HG02610 (cell line): ENCODE measurements at regions not wholly inside any gene's neighbourhood (a gene's known extent, or its start where the extent isn't known, plus 50 kb on each side); places are given as distances from the start of the nearest gene placed in this dataset.

Experiments used
- ATAC-seq: cut with Tn5 transposase; IDR thresholded peaks from one replicate; pipeline ENCODE4 v1.9.1; 2021; ENCODE audit warnings: mild to moderate bottlenecking, moderate library complexity; ENCODE audit not compliant: unreplicated experiment

DNA sequence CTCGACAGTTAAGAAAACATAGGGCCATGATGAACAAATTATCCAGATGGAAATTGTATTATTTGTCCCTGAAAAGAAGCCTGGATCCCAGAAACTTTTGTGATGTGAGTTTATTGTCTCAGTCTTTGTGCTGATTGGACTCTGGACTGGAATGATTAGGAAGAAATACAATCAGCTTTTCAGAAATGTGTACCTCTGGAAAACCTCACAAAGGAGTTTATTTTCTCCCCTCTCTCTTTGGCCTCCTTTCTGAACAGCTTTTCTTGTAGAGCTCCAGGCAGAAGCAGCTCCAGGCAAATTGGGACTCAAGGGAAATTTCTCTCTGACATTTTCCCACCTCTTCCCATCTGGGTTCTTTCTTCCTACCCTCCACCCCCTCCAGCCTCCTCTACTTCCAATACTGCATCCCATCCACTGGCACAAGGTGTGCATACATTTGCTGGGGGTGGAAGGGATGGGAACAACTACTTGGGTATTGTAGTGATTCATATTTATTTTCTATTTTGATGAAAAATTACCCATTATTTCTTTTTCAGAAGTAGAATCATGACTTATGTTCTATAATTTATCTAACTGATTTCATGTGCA, 119.7 kb downstream of the CD47 start:
- no peak for ATAC-seq

DNA sequence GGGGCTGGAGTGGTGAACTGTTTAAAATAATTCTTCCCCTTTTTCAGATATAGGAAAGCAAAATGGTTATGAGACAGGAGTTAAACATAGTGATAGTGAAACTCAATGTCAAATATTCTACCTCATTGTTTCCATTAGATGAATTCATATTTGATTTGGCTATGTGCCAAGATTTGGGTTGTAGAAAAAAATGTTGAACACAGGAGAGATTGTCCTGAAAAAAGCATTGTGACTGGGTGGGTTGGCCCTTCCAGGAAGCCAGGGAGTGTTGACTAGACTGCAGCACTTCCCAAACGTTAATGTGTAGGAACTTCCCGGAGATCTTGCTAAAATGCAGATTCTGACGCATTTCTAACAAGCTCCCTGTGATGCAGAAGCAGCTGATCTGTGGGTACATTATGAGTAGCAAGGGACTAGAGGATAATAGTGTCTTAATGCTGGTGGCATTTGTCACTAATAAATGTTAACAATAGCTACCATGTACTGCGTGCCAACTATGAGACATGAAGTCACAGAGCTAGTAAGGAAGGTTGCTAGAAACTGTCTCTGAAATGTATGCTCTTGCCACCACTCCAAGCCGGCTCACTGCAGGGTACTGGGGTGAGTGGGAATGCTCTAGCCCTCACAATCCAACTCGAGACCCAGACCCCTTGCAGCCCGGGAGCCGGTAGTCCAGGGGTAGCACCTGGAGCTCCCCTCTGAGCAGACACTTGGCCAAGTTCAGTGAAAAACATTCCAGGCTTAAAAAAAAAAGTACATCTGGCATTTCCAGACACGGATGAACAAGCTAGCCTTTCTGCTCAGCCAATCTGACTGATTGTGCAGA, 120.6 kb downstream of the CD47 start:
- ATAC-seq = no peak

DNA sequence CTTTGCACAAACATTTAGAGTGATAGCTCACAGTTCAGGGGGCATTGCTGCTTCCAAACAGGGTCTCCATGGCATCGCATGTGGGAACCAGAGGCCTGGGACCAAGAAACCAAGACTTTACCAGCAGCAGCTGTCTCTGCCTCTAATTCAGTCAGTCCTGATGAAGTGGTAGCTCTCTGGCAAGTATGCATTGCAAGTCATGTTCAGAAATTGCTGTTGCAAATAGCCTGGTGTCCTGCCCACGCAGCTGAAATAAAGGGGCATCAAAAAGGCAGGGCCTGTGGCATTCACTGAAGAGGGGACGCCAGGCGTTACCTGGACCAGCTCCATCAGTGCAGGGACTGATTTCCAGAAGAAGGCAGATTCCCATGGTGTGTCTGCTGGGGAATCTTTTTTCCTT, 121.3 kb downstream of the CD47 start:
- ATAC-seq = no peak

DNA sequence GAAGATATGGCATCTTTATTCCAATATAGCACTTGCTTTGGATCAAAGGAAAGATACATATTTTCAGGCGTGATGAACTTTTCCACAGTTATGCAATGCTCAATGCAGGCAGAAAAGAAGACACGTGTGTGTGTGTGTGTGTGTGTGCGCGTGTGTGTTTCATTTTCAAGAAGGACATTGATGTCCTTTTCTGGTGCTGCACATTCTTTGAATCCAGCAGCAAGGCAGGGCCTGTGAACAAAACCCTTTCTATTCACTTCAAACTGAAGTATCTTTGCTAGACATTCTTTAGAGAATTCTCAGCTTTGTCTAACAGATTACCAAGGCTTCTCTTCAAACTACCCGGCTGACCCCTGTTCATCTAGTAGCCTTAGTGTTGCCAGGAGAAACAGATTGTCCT, 124.6 kb downstream of the CD47 start:
- no peak for ATAC-seq

DNA sequence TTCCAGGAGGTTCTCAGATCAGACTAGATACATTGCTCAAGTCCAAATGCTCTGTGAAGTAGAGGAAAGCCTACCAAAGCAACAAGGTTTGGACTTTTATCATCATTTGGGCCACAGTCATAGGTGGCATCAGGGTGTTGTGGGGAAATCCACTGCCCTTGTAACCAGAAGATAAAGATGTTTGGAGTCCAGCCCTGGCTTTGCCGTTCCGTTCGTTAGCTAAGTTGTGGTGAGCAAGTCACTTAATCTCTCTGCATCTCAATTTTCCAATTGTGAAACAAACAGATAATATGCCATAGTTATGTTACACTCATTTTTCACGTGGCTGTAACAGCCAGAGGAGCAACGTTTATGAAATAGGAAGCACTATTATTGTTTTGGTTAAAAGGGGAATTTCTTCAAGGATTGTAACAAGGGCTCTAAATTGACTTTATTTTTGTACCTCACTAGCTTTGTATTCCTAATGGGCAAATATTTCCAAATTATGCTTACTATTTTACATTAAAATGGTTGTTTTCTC, 125.6 kb downstream of the CD47 start:
- no peak for ATAC-seq

DNA sequence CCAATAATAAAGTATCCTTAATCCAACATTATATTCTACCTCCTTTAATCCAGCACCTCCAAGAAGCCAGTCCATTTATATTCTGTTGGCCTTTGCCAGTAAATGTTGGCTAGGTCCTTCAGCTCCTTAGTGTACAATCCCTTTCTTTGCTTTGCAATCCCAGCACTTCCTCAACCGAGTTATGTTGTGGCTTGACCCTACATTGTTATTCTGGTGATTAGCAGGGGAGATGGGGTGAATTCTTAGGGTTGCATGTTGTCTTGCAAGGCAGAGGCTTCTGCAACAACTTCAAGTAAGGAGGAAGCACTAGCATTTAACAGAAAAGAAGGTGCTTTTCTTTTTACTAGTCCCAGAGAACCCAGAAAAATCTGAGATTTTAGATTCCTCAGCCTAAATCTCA, 127.2 kb downstream of the CD47 start:
- ATAC-seq = no peak

DNA sequence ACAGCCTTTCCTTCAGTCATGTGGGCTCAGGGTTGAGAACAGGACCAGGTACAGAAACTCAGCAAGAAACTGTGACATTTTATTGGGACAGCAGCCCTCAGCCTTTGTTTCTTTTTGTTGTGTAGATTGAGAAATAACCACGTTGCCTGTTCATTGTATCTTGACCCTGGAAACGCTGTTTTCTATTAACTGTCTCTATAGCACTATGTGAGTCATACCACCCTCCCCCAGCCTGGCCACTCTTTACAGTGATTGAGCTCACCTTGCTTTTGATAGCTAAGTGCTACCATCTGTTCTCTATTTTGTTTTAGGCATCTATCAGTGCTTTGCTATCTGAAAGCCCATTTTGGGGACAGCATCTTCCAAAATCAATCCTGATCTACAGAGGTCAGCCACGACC, 127.9 kb downstream of the CD47 start:
- ATAC-seq = no peak

DNA sequence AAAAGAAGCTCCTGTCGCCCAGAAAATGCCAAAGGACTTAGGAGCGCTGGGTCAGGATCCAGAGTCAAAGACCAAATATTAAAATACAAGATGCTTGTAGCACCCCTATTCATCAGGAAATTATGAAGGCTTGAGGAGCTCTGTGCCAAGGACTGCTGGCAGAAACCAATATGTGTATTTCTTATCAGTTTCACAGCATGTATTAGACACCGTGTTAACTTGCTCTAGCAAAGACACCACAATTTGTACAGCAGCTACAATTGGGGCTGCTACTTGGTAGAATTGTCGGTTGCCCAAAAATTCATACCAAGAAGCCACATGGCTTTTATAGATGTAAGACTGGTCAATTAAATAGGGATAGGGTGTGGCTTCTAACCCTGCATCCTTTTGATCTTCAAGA, 128.8 kb downstream of the CD47 start:
- no peak for ATAC-seq

DNA sequence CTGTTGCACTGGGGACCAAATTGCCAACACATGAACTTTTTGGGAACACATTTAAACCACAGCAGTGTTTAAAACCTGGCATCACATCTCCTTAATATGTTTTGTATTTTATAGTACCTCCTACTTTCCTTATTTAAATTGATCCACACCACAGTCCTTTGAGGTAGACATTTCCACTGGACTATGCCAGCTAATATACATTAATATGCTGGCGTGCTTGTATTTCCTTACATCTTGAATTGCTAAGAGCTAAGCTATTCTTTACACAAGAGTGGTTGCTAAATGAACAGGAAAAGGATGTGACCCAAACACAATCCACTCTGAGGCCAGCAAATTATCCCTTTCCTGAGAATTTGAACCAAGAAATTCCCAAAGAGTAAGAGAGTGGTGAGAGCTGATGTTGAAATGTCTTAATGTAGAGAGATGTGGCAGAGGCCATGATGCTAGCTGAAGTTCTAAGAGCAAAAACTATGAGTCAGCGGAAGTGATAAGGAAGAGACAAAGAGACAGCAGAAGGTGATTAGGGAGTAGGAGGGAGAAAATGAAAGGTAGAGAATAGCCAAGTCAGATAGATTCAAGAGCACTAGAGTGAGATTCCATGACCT, 131.2 kb downstream of the CD47 start:
- ATAC-seq = no peak

DNA sequence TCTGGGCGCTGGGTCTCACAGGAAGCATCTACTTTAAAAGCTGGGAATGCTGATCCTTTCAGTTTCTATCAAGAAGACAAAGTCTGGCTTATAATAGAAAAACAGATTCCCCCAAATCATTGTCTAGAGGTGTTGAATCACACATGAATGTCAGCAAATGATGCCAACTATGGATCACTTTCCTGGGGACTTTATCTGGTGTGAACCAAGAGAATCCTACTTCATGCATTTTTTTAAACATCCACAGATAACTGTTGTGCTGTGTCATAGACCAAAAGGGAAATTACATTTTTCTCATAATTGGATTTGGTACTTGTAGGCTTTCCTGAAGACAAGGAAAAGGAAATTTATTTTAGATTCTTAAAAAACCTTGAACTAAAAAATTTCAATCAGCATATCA, 132.7 kb downstream of the CD47 start:
- ATAC-seq = no peak

DNA sequence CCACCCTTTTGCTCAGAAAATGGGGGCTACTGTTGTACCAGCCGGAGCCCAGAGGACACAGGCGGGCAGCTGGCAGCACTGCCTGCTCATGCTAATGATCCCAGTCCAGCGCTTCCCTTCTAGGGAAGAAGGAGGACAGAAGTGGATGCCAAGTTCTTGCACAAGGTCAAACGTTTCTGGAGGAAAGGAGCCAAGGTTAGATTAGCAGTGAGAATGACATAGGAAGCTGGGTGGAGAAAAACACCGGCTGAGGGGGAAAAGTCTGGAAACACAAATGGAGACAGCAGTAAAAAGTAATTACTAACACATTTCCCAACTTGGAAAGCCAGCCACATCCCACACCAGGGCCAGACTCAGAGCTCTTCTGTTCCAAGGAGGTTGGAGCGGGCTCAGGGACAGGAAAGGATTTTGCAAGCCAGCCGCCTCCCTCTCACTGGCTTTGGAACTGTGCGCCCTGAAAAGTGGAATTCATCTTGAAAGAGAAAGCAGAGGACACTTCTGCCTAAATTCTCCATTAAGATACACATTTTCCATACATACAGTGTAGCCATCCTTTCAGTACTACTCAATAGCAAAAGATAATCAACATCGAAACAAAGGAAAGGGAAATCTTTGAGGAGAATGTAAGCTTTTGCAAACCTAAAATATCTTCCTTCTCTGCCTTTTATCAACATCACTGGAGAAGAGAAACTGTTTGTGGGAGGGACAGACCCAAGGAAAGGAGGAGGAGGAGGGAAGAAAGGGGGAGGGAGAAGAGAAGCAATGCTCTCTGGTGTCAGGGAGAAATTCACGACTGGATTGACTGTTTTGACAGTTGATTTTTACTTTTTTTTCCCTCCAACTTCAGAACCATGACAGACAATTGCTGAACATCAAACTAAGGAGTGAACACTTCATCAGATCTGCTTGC, 133.6 kb downstream of the CD47 start:
- ATAC-seq = no peak

DNA sequence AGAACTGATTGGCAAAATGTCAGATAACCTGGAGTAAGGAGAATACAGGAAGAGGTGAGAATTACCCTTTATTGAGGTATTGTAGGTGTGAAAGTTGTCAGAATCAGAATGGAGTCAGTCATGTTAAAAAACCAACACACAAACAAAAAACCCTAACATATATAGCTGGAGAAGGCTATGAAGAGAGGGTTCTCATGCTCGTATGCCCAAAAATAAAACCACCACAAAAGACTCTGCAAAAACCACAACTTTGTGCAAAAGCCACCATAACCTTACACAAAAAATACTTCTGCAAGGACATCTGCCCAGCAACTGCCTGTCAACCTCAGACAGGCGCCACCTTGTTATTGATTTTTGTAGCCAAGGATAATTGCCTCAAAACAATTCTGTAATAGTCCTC, 136.0 kb downstream of the CD47 start:
- no peak for ATAC-seq

DNA sequence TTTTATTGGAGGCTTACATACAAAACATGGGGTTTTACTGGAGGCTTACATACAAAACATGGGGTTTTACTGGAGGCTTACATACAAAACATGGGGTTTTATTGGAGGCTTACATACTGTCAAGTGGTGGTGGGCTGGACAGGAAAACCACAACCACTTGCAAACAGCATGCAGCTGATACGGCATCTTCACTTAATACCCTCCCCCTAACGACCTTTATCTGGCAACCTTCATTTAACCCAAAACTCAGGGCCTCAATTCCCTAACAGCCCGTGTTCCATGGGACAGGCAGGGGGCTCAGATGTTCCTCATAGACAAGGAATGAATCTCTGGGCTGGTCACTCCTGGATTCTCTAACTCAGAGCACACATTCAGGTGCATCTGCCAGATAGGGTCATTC, 137.1 kb downstream of the CD47 start:
- no peak for ATAC-seq

DNA sequence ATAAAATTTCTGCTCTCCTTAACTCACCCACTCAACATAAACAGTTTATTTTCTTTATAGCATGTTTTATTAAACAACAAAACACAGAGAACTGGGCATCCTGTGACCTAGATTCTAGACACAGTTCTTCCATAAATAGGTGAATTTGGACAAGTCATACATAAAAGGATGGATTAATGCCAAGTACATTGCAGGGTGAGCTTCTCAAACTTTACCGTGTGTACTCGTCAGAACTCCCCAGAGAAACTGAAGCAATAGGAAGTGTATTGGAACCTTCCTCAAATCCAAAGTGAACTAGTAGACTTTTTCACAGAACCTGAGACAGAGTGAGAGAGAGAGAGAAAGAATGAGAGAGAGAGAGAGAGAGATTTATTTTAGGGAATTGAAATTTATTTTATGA, 139.7 kb downstream of the CD47 start:
- no peak for ATAC-seq

DNA sequence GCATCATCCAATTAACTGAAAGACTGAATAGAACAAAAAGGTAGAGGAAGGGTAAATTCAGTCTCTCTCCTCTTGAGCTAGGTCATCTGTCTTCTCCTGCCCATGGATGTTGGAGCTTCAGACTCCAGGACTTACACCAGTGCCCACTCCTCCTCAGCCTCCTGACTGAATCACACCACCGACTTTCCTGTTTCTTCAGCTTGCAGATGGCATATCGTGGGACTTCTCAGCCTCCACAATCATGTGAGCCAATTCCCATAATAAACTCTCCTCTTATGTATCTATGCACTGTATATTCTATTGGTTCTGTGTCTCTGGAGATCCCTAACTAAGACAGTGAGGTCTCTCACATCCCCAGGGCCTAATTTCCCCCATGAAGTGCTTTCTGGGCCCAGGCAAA, 140.4 kb downstream of the CD47 start:
- no peak for ATAC-seq

DNA sequence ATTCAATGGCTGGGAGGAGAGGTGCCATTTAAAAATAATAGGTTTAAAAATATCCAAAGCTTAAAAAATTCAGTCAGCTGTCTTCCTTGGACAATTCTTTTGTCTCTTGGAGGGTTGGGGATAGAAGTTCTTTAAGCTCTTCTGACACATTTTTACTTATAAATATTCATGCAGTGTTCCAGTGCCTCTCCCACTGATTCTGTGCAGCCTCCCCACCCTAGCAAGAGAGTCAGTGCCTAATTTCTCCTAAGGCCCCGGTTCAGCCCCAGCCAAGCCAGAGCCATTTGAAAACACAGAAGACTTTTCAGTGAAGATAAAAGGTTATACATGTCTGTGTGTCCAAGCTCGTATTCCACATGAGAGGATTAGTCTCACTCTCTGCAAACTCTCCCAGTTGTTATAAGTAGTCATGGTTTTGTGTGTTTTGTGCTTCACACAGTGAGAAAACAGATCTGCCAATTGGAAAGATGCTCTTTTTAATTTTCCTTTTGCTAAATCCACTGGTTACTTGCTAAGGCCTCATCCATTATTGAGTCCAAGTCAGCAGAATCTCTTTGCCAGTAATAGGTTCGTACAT, 141.3 kb downstream of the CD47 start:
- ATAC-seq = no peak

DNA sequence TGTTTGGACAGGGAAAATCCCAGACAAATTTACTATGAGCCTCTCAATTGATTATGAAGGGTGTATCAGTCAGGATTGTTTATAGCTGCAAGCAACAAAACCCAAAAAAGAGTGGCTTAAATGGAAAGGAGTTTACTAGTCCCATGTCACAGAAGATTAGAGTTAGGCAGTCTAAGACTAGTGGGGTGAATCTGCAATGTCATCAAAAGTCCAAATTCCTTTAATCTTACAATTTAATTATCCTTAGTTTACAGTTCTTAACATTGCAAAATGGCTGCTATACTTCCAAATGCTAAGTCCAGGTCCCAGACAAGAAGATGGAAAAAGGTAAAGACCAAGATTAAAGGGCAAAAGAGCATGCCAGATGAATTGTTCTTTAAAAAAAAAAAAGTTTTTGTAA, 143.6 kb downstream of the CD47 start:
- ATAC-seq = no peak

DNA sequence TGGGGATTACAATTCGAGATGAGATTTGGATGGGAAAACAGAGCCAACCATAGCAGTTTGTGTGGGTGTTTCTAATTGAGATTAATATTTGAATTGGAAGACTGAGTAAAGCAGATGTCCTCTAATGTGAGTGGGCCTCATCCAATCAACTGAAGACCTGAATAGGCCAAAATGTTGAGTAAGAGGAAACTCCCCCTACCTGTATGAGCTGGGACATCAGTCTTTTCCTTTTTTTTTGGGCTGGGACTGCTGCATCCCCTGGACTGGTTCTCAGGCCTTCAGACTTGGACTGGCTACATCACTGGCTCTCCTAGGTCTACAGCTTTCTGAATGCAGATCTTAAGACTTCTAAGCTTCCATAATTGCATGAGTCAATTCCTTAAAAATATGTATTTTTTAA, 144.1 kb downstream of the CD47 start:
- ATAC-seq = no peak

DNA sequence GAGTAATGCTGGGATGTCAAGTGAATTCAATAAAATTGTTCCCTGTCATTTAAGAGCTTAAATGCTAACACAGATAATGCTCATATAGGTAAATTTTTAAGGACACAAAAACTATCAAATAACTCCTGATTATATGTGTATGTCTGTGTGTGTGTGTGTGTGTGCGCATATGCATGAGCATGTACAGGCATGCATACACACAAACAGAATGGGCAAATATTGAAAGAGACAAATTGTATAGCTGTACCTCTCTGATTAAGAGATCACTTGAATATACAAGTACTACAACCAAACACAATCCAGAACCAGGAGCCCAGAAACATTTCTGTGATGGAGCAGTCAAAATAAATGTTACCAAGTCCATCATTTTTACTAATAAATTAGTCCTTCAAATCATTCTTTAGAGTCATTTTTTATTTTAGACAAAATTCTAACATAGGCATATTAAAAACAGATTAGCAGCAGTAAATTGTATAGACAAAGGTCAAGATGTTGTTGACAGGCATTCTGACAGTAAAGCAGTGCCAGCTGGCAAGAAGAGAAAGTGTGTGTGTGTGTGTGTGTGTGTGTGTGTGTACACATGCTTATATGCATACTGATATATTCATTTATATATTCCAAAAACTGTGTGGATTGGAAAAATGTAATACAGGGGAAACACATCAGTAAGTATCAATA, 145.3 kb downstream of the CD47 start:
- no peak for ATAC-seq

DNA sequence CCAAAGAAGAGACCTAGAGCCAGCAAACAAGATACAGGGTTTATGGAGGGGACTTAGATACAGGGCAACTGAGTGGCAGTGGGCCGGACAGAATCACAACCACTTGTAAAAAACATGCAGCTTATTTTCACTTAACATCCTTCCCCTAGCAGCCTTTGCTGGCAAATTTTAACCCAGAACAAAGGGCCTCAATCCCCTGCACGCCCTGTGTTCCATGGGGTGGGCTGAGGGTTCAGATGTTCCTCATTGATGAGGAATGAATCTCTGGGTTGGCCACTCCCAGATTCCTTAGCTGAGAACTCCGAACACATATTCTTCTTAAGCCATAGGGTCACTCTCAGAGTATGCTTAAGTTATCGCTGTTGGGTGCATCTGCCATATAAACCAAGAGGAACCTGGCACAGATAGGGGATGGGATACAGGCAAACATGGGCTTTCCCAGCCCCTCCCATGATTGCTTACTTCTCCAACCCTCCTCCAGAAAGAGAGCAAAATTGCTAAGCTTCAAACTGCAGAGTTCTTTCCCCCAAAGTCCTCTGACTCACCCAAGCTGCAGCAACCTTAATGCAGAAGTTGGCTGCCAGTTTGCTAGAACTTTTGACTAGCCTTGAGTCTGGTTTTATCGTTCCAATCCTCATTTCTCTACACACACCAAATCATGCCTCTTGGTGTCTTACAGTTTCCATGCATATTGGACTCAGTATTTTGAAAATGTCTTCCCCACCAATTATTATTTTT, 146.9 kb downstream of the CD47 start:
- no peak for ATAC-seq
